ENCODE measurements at regions not wholly inside any gene's neighbourhood (a gene's known extent, or its start where the extent isn't known, plus 50 kb on each side); places are given as distances from the start of the nearest gene placed in this dataset.
"Not testable (repeated sequence)": the region's sequence is repeated elsewhere in the genome, so short reads cannot be mapped to it uniquely, and the experiment has no call there.

DNA sequence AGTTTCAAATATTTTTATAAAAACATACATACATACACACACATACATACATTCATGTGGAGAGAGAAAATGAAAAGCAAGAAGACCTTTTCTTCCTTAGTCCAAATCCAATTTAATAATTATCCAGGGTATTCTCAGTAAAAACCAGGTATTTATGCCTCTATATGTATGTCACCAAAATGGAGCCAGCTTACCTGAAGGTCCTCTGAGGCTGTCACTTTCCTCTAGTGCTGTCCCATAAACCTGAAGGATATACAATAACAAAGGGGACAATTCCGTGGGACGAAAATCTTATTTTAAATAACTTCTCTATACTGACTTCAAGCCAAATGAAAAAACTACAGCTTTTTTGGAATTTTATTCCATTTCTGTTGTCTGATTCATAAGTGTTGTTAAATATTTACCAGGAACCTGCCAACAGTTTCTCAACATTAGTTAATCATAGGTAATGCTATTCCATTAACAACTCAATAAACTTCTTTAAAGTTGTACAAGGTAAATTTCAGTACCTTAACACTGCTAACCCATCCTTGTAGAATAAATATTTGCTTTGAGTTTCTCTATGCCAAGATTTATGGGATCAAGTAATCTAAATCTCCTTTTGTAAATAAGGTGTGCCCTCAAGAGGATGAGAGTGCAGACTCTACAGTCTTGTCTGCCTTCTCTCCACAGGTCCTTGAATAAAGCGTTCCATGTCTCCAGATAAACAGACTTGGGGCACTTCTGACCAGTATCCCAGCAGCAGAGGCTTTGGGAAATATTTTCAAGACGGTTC, 260.3 kb downstream of the AHR start:
- peaks cover 0 to 2% (median 2%) of the 10 kb centered on the region in 3 donors for H3K9me3 Mint-ChIP-seq
- H3K4me3 Mint-ChIP-seq = no peak overlapping the region
- H3K36me3 Mint-ChIP-seq = no peaks in the 10 kb centered on the region
- H3K27ac Mint-ChIP-seq = no peak overlapping the region
- no peaks in the 10 kb centered on the region for H3K27me3 Mint-ChIP-seq
- H3K4me1 Mint-ChIP-seq = peaks cover 0 to 1% (median 0%) of the 10 kb centered on the region in 3 donors

GRCh38 chr7:17559388-17559787, 260.9 kb downstream of the AHR start:
- H3K27me3 Mint-ChIP-seq = no peaks in the 10 kb centered on the region
- H3K4me1 Mint-ChIP-seq = peaks cover 0 to 1% (median 0%) of the 10 kb centered on the region in 3 donors
- H3K36me3 Mint-ChIP-seq = no peaks in the 10 kb centered on the region
- peak overlapping the region in 1 of 3 donors; percentile 29 for H3K27ac Mint-ChIP-seq
- H3K9me3 Mint-ChIP-seq = peaks cover 0 to 2% (median 2%) of the 10 kb centered on the region in 3 donors
- H3K4me3 Mint-ChIP-seq = no peak overlapping the region

DNA sequence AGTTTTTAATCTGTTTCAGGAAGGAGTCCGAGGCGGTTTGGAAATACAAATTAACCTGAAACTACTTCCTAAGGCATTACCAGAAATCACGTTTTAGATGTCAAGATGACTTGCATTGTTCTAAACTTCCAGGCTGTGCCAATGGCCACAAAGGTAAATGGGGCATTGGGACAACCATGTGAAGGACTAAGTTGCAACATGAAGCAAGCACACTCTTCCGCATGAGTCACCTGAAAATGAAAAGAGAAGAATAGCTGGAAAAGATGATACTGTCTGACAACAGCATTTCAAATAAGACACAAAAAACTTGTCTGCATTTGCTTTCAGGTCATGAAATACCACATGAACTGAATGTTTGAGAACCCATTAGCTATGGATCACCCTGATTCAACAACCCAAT, 262.1 kb downstream of the AHR start:
- H3K27ac Mint-ChIP-seq = no peak overlapping the region
- H3K36me3 Mint-ChIP-seq = no peaks in the 10 kb centered on the region
- no peaks in the 10 kb centered on the region for H3K27me3 Mint-ChIP-seq
- H3K4me1 Mint-ChIP-seq = peaks cover 0 to 1% (median 0%) of the 10 kb centered on the region in 3 donors
- H3K4me3 Mint-ChIP-seq = no peak overlapping the region
- H3K9me3 Mint-ChIP-seq = peaks cover 0 to 2% (median 2%) of the 10 kb centered on the region in 3 donors

- no peak overlapping the region for H3K4me3 Mint-ChIP-seq
- peaks cover 0 to 2% (median 2%) of the 10 kb centered on the region in 3 donors for H3K9me3 Mint-ChIP-seq
- peaks cover 0 to 1% (median 0%) of the 10 kb centered on the region in 3 donors for H3K4me1 Mint-ChIP-seq
- no peaks in the 10 kb centered on the region for H3K36me3 Mint-ChIP-seq
- no peaks in the 10 kb centered on the region for H3K27me3 Mint-ChIP-seq
- no peak overlapping the region for H3K27ac Mint-ChIP-seq
These were observed 262.5 kb downstream of the AHR start for GRCh38 chr7:17560966-17561365.

GRCh38 chr7:17564678-17565212, 266.3 kb downstream of the AHR start:
- Mint-ChIP-seq H3K27me3 (no peaks in the 10 kb centered on the region), H3K4me3 (no peak overlapping the region), H3K36me3 (no peaks in the 10 kb centered on the region), H3K27ac (no peak overlapping the region), H3K4me1 (no peaks in the 10 kb centered on the region), H3K9me3 (peaks cover 0 to 10% (median 3%) of the 10 kb centered on the region in 3 donors)

GRCh38 chr7:17580141-17580540, 281.7 kb downstream of the AHR start:
- Mint-ChIP-seq H3K4me3 (no peak overlapping the region), H3K4me1 (no peaks in the 10 kb centered on the region), H3K27ac (no peak overlapping the region), H3K27me3 (no peaks in the 10 kb centered on the region), H3K36me3 (no peaks in the 10 kb centered on the region), H3K9me3 (peaks cover 4 to 23% (median 6%) of the 10 kb centered on the region in 3 donors)

DNA sequence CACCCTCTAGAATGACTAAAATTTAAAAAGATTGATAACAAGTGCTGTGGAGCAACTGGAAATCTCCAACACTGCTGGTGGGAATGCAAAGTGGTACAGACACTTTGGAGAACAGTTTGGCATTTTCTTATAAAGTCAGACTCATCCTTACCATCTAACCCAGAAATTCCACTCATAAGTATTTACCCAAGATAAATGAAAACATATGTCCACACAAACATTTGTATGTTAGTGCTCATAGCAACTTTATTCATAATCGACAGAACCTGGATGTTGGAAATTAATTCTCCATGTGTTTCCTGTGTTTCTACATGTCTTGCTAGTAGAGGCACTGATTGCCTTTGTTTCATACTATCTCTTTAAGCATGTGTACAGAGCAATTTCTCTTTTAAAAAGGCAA, 282.4 kb downstream of the AHR start:
- Mint-ChIP-seq H3K4me1 (no peaks in the 10 kb centered on the region), H3K36me3 (no peaks in the 10 kb centered on the region), H3K27ac (no peak overlapping the region), H3K4me3 (no peak overlapping the region), H3K27me3 (no peaks in the 10 kb centered on the region), H3K9me3 (peaks cover 4 to 23% (median 6%) of the 10 kb centered on the region in 3 donors)

DNA sequence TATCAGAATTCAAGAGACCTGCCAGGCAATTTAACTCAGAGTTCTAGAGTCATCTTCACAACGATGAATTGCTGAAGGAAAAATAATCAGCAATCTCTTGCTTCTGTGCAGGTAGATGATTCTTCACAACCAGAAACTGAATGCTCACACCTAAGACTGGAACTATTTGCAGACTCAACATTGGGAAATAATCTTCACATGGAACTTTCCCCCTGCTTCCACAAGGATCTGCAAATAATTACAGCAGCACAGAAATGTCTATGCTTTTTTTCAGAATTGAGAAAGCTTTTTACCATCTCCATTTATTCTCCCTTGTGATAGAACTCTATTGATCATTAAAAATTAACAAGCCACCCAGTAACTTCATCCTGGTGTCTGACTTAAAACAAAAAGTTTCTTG, 282.8 kb downstream of the AHR start:
- Mint-ChIP-seq H3K27me3 (no peaks in the 10 kb centered on the region), H3K36me3 (no peaks in the 10 kb centered on the region), H3K4me1 (no peaks in the 10 kb centered on the region), H3K9me3 (peaks cover 4 to 23% (median 6%) of the 10 kb centered on the region in 3 donors), H3K27ac (no peak overlapping the region), H3K4me3 (no peak overlapping the region)

GRCh38 chr7:17582696-17583095, 284.2 kb downstream of the AHR start:
- not testable (repeated sequence) for H3K4me1 Mint-ChIP-seq

DNA sequence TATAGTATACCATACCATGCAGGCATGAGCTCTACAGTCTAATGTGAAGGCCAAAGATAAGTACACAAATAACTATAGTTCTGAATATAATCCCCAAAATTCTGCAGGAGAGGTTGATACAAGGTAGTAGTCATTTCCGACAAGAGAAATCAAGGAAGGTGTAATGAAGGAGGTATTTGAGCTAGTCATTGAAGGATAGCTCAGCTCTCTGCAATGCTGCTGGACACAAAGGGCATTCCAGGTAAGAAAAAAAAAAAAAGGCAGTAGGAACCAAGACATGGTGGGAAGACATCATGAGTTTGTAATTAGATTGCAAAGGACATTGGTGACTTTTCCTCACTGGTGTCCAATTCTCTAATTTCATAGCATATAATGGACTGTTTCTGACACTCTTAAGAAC, 285.3 kb downstream of the AHR start:
- H3K9me3 Mint-ChIP-seq = peaks cover 0 to 3% (median 0%) of the 10 kb centered on the region in 3 donors
- H3K27me3 Mint-ChIP-seq = no peaks in the 10 kb centered on the region
- no peak overlapping the region for H3K27ac Mint-ChIP-seq
- no peak overlapping the region for H3K4me3 Mint-ChIP-seq
- no peaks in the 10 kb centered on the region for H3K4me1 Mint-ChIP-seq
- no peaks in the 10 kb centered on the region for H3K36me3 Mint-ChIP-seq

More at GRCh38 chr7:17582696-17583095, 284.2 kb downstream of the AHR start:
- H3K27ac Mint-ChIP-seq, H3K27me3 Mint-ChIP-seq, H3K9me3 Mint-ChIP-seq, H3K36me3 Mint-ChIP-seq, H3K4me3 Mint-ChIP-seq: not testable (repeated sequence)

- Mint-ChIP-seq H3K4me3 (no peak overlapping the region), H3K4me1 (no peaks in the 10 kb centered on the region), H3K27me3 (no peaks in the 10 kb centered on the region), H3K36me3 (no peaks in the 10 kb centered on the region), H3K27ac (no peak overlapping the region), H3K9me3 (peaks cover 0 to 3% (median 0%) of the 10 kb centered on the region in 3 donors)
These were observed 286.4 kb downstream of the AHR start for GRCh38 chr7:17584822-17585221.

GRCh38 chr7:17586711-17587110, 288.3 kb downstream of the AHR start:
- Mint-ChIP-seq H3K27ac (no peak overlapping the region), H3K36me3 (no peaks in the 10 kb centered on the region), H3K27me3 (no peaks in the 10 kb centered on the region), H3K4me3 (no peak overlapping the region), H3K4me1 (no peaks in the 10 kb centered on the region), H3K9me3 (peaks cover 0 to 3% (median 0%) of the 10 kb centered on the region in 3 donors)

GRCh38 chr7:17588730-17589129, 290.3 kb downstream of the AHR start:
- no peaks in the 10 kb centered on the region for H3K4me1 Mint-ChIP-seq
- no peaks in the 10 kb centered on the region for H3K36me3 Mint-ChIP-seq
- H3K4me3 Mint-ChIP-seq = no peak overlapping the region
- H3K27ac Mint-ChIP-seq = no peak overlapping the region
- peaks cover 0 to 3% (median 0%) of the 10 kb centered on the region in 3 donors for H3K9me3 Mint-ChIP-seq
- H3K27me3 Mint-ChIP-seq = no peaks in the 10 kb centered on the region

GRCh38 chr7:17589671-17590070, 291.2 kb downstream of the AHR start:
- H3K27me3 Mint-ChIP-seq = no peaks in the 10 kb centered on the region
- peaks cover 0 to 3% (median 0%) of the 10 kb centered on the region in 3 donors for H3K9me3 Mint-ChIP-seq
- H3K36me3 Mint-ChIP-seq = no peaks in the 10 kb centered on the region
- H3K27ac Mint-ChIP-seq = no peak overlapping the region
- no peak overlapping the region for H3K4me3 Mint-ChIP-seq
- H3K4me1 Mint-ChIP-seq = no peaks in the 10 kb centered on the region

DNA sequence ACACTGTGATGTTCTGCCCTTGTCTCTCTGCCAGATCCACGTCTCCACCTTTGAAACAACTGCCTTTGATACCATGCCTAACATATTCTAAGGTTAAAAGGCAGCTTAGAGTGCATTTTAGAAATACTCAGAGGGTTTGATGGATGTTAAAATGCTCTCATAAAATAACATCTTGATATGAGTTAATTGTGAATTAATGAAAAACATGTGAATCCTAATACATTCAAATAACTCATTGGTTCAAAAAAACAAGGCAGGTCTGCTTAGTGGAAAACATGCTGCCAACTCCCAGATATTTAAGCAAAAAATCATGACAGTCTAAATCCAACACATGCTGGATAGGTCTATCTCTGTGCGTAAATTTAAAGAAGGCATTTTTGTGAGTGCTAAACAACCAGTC, 291.8 kb downstream of the AHR start:
- no peaks in the 10 kb centered on the region for H3K27me3 Mint-ChIP-seq
- no peaks in the 10 kb centered on the region for H3K4me1 Mint-ChIP-seq
- no peak overlapping the region for H3K27ac Mint-ChIP-seq
- H3K4me3 Mint-ChIP-seq = no peak overlapping the region
- H3K36me3 Mint-ChIP-seq = no peaks in the 10 kb centered on the region
- H3K9me3 Mint-ChIP-seq = peaks cover 0 to 3% (median 0%) of the 10 kb centered on the region in 3 donors

Data from IgD-negative memory B cell (primary cell).